NOMO-1 treated with DMSO at 0.1 percent for 48 hours (cell line): ENCODE measurements at regions not wholly inside any gene's neighbourhood (a gene's known extent, or its start where the extent isn't known, plus 50 kb on each side); places are given as distances from the start of the nearest gene placed in this dataset.

Experiments used
- DNase-seq: peaks from one replicate; lab custom pipeline; 2025; ENCODE audit not compliant: unreplicated experiment; lab: John Stamatoyannopoulos, UW

DNA sequence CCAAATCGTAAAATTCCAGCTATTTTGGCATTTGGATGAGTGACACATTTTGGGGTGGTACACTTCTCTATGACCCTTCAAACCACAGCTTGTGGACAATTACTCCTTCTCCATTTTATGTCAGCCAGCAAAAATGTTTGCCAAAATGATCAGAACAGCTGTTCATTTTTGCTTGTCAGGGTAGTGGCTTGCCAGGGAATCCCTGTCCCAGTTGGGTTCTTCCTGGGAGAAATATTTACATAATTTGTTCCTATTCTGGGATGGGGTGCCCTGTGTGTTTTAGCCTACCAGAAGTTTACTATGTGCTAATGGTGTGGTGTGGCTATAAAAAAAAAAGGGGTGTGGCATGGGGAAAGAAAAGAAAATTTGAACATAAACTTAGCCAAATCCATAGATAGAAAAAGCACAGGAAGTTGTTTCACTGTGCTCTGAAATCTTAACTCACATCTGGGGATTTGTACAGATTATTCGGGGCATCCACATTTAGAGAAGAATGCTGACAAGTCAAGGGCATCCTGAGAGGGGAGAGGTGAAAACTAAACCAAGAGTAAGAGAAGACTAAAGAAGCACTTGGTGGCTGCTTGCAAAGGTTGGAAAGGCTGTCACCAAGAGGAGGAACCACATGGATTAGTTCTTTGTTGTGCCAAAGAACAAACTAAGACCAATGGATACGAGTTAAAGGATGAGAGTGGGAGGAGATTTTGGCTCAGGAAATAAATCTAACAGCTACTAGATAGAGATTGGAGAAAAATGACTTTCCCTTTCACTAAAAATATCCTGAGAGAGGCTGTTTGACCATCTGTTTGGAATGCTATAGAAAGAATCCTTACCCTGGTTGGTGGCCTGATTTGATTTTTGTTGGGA is 55.2 kb upstream of the RBM24 start:
- no peak for DNase-seq

DNA sequence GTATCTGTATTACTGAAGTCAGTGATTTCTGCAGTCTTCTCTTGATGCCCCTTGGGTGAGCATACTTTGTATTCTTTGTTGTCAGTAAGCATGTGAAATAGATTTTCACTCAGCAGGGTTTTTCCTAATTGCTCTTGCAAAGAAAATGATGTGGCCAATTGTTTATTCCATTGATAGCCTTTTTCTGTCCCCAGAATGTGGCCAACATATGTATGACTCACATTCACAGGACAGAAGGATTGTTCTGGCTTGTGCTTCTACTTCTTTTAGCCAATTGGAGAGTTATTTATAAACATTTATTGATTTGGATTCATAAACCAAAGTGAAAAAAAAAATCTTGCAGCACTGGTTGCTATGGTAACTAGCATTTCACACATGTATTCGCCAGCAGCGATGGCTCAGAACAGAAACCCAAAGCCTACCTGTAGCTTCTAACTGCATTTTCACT is 54.4 kb upstream of the RBM24 start:
- no peak for DNase-seq

DNA sequence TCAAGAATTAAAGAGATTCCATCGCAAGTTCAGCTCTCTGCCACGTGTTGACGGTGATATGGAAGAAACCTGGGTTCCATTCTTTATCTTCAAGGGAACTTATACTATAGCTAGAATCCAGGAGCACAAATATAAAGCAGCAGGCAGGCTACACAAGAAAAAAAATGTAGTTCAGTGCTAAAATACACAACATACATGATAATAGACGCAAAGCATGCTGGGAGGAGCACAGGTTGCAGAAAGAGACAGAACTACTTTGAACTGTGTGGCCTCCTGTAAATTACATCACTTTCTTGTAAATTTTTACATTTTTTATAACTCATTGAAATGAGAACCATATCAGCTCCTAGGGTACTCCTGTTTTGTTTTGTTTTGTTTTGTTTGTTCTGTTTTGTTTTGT is 53.8 kb upstream of the RBM24 start:
- no peak for DNase-seq
